RKO (cell line): ENCODE measurements at regions not wholly inside any gene's neighbourhood (a gene's known extent, or its start where the extent isn't known, plus 50 kb on each side); places are given as distances from the start of the nearest gene placed in this dataset.

Experiments
- DNase-seq: peaks from one replicate; pipeline ENCODE4 v3.0.0-alpha.2; 2016; ENCODE audit warnings: low spot score

- no peak for DNase-seq
These were observed 50.2 kb upstream of the MME start for GRCh38 chr3:155029941-155030340.

GRCh38 chr3:155026999-155027591 lies 53.0 kb upstream of the MME start:
- no peak for DNase-seq

- no peak for DNase-seq
These were observed 56.0 kb upstream of the MME start for GRCh38 chr3:155024006-155024638.

DNA sequence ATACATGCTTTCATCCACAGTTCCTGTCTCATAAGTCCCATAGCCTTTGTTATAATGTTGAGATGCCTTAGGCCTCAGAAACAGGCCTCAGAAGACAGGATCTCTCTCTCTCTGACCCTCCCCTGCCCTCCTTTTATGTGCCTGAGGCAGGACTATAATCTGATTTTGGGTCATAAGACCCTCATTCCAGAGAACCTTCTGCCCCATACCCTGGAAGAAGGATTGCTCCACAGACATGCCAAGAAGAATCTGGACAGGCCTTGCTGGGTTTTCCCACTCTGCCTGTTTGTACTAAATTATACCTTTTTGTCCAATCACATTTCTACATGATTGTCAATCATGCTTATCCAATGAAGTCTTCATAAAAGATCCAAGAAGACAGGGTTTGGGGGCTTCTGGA lies 57.2 kb upstream of the MME start:
- DNase-seq, result no peak

DNA sequence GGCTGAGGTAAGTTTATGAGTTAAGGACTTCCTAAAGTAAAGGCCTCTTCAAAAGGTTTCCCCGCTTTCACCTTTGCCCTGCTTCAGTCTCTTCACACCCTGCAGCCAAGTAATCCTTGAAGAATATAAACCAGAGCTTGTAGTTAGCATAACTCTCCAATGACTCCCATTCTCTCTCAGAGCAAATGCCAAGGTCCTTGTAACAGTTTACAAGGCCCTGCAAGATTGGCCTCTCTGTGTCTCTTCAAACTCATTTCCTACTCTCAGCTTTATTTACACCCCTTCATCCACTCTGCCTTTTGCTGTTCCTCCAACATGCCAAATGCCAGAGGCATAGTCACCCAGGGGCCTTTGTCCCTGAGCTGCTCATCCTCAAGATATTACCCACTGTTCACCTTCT lies 60.5 kb upstream of the MME start:
- DNase-seq, result no peak

DNA sequence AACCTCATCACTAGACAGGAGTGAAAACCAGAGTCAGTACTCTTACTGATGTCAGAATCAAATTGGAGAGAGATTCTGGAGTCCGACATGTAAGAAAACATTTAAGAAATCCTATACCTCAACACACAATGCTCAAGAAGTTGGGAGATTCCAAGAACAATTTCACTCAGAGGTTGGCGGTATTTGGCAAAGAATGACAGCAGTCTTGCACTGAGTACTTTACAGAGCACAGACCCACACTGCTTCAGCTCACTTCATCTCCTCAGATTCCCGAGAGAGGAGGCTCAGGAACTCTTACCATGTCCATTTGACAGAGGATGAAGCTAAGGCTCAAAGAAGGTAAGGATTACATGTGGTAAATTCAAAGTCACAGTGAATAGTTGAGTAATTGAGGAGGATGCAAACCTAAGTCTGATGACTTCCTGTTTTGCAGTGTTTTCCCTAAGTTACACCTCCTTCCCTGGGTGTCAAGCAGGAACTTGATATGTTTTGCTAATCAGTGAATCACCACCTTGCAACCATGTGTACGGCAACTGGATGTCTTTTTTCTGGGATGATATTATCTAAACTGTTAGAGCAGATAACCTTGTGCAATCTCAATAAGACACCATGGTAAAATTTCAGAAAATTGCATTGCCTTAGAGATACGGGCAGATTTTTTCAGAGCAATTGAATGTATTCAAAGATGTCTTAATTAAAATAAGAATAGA lies 61.3 kb upstream of the MME start:
- DNase-seq, result peak; percentile 7

GRCh38 chr3:155015776-155016436 lies 64.2 kb upstream of the MME start:
- no peak for DNase-seq

- DNase-seq, result no peak
These were observed 65.2 kb upstream of the MME start for GRCh38 chr3:155014953-155015352.

DNA sequence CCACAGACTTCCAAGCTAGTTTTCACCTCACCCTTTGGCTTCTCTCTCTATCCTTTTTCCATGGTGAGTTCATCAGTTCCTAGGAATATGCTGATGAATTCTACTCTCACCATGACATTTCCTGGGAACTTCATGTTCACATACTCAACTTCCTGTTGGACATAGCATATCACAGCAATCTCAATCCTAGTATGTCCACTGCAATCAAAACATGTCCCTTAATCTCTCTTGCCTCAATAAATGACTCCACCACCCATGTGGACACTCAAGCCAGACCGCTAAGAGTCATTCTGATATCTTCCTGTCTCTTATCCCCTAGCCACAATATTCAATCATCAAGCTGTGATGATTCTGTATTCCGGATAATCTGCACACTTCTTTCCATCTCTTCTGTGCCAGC lies 66.7 kb upstream of the MME start:
- DNase-seq, result no peak

DNA sequence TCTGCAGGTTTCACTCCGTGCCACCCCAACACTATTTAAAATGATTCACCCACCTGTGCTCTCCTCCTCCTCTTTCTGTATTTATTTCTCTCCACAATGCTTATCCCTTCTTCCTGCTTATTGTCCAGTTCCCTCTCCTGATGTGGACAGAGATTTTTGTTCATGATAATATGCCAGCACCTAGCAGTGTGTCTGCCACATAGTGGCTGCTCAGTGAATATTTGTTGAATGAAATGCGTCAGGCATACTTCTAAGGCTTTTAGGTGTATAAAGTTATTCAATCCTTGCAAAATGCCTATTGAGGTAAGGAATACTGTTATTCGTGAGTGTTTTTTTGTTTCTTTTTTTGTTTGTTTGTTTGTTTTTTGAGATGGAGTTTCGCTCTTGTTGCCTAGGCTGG lies 67.5 kb upstream of the MME start:
- no peak for DNase-seq

DNA sequence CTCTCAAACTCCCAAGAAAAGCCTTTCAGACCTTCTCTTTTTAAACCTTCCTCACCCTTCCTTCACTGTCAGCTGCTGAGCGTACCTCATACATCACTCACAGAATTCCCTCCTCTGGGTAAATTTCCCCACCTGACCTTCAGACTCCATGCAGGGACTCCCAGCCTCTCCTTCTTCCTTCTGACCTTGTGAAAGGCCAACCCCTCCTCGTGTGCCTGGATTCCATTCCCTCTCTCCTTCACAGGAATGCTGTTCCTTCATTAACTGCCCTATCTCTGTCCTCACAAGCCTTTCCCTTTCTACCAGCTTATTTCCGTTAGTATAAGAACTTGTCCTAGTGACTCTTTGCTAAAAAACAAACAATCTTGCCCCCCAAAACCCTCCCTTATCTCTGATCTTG lies 69.7 kb upstream of the MME start:
- DNase-seq, result no peak

DNA sequence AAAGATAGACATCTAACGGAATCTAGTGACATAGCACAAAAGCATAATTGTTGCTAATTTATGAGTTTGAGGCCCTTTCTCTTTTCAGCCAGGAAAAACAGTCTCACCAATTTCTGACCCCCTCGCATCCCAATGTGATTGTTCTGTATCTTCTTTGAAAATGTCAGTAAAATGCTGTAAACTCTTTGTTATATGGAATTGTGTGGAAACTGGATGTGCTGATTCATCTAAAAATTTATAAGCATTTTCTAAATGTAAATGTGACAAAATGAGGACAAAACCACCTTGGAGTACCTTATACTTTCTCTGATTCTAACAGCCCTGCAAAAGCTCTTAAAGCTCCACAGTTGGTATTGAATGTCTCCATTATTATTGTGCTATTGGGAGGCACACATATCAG lies 70.9 kb upstream of the MME start:
- DNase-seq, result no peak

- DNase-seq, result no peak
These were observed 72.4 kb upstream of the MME start for GRCh38 chr3:155007729-155008128.

GRCh38 chr3:155001289-155002010 lies 78.7 kb upstream of the MME start:
- DNase-seq, result no peak

DNA sequence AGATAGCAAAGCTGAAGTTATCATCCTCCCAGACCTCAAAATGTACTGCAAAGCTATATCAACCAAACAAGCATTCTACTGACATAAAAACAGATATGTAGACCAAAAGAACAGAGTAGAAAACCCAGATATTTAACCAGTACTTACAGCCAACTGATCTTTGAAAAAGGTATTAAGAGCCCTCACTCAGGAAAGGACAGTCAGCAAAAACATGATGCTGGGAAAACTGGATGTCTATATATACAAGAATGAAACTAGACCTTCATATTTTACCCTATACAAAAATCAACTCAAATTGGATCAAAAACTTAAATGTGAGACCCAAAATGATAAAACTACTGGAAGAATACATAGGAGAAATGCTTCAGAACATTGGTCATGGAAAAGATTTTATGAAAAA lies 87.5 kb upstream of the MME start:
- DNase-seq, result no peak

DNA sequence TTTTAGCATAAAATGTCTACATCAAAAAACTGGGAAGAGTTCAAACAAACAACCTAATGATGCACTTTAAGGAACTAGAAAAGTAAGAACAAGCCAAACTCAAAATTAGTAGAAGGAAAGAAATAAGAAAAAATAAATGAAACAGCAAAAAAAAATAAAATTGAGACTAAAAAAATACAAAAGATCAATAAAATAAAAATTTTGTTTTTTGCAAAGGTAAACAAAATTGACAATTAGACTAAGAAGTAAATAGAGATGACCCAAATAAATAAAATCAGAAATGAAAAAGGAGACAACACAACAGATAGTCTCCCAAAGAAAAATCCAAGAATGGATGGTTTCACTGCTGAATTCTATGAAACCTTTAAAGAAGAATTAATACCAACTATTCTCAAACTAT lies 89.6 kb upstream of the MME start:
- DNase-seq, result no peak

- no peak for DNase-seq
These were observed 92.3 kb upstream of the MME start for GRCh38 chr3:154987846-154988245.

- DNase-seq, result no peak
These were observed 98.5 kb upstream of the MME start for GRCh38 chr3:154981664-154982063.

GRCh38 chr3:154981201-154981600 lies 98.9 kb upstream of the MME start:
- no peak for DNase-seq

- DNase-seq, result no peak
These were observed 100.8 kb upstream of the MME start for GRCh38 chr3:154979331-154979730.

DNA sequence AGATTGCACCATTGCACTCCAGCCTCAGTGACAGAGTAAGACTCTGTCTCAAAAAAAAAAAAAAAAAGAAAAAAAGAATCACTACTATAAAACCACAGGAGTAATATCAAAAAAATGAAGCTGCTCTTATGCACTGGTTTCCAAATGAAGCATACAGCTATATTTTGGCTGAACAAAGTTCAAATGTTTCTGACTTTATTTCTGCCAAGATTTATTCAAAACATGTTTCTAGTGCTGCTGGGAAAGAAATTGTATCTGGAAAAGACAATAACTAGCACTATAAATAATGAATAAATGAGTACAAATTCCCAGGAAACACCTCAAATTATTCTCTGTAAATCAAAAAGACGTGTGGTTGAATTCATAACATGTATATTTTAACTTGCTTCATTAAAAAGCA lies 102.5 kb upstream of the MME start:
- no peak for DNase-seq
